Glomerular visceral epithelial cell (primary cell): ENCODE measurements at regions not wholly inside any gene's neighbourhood (a gene's known extent, or its start where the extent isn't known, plus 50 kb on each side); places are given as distances from the start of the nearest gene placed in this dataset.
"Not testable (repeated sequence)": the region's sequence is repeated elsewhere in the genome, so short reads cannot be mapped to it uniquely, and the experiment has no call there.

ENCODE experiments used
- DNase-seq: peaks from one replicate; pipeline ENCODE4 v3.0.0-alpha.2; 2016; ENCODE audit errors: extremely low spot score

DNA sequence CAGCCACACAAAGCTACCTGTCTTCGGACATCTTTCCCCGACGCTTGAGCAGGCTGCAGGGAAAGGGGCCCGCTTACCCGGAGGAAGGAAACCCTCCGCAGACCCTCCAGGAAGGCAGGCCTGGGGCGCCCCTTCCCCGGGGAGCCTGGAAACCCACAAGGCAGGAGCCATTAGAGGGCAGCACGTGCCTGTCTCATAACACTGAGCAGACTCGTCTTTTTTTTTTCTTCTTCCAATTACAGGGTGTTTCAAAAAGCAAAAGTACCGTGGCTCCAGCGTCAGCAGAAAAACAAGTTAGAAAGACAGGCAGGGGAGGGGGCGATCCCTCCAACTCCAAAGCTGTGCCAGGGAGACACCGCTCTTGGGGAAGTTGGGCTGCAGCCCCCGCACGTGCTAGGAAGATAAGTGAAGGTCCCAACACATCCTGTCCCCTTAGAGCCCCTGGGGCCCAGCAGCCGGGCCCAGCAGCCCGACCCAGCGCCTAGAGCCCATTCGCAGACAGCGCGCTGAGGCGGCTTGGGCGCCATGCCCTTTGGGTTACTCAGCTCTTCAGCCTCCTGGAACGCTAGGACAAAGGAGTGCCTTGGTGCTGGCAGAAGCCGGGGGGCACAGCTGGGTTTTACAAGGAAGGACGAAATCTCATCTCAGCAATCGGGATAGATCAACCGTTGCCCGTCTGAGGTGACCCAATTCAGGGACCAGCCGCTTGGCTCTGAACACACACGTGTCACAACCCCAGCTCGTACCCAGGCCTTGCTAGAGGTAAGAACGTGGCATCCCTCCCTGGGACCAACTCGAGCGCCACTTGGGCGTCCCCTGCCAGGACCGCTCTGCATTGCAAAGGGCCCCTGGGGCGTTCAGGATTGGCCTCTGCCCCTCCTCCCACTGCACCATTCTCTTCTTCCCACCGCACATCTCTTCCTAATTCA, 136.3 kb downstream of the LY86 start:
- peak; percentile 57 for DNase-seq

DNA sequence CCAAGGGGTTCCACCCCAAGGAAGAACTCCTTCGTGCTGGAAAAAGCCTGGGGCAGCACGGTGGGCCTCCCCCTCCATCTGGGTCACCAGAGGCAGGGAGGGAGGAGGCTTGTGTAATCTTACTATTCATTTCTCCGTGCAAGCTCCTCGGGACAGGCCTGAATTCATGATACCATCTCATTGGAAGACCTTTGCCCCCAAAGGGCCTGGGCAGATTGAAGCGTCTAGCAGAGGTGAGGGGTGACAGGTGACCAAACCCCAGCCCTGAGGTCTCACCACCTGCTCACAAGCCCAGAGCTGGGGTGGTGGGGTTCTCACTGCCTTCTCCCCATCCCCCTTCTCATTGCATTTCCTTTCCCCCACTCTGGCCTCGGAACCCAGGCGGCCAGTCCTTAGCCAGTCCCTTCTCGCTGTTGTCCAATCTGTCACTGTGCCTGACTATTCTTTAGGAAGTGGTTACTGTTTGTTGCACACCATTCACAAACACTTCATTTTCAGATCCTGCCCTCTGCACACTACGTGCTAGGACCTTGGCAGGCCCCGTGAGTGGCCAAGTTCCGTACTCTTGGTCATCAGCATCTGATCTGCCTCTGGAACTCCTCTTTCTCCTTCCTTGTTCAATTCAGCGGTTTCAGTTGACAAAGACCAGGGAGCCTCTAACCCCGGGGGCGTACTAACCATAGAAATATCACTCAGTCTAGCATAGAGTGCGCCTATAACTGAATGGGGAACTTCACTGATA, 137.1 kb downstream of the LY86 start:
- no peak for DNase-seq

DNA sequence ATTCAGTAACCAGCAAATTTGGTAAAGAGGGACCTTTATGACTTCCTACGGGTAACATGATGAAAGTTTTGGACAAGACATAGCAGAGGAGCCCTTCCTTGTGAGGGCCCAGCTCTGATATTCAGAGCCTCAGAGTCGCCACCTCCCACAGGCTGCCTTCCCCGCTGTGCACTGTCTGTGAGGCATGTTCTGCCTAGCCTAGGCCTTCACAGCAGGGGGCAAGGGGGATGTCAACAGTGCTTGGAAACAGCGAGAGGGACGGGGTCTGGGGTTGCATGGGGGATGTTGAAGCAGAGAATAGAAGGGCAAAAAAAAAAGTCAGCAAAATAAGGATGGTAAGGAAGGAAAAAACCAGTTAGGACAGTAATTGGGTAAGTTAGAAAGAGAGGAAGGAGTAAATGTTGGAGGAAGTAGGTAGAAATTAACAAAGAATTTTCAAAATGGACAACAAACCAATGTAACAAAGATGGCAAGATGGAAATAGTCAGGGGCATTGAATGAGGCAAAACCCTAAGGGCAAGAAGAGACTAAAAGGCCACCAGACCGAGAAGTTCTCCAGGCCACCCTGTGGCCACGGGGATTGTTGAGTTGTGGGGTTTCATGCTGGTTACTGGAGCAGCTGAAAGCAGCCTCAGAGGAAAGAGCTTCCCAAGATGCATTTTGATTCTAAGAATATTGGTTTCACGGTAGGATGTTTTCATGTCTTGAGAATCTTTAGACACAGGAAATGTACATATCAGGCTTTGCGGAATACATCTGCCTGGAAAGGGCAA, 139.8 kb downstream of the LY86 start:
- DNase-seq: no peak

DNA sequence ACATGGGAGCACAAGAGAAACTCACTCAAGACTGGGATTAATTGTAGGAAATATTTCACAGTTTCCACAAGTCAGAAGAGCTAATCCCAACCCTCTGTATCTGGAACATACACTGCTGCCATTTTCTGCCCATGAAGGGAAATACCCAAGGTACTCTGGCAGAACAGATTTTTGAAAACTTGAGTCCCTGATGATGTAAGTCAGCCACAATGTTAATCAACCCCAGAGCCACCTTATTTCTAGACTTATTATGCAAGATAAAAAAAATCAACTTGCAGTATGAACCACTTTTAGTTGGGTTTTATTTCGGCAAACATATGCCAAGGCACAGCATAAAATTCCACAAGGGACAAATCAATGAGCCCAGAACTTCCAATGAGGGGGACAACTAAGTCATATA, 141.5 kb downstream of the LY86 start:
- DNase-seq: no peak

DNA sequence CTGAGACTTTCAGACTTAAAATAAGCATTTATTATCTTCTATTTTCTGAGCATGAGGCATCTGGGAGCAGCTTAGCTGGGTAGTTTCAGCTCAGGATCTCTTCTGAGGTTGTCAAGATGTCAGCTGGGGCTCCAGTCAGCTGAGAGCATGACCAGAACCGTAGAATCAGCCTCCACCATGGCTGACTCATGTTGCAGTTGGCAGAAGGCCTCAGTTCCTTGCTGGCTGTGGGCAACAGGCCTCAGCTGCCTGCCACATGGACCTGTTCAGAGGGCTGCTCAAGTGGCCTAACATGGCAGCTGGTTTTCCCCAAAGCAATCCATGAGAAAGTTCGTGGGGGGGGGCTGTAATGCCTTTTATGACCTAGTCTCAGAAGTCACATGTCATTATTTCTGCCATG, 142.3 kb downstream of the LY86 start:
- DNase-seq: peak; percentile 73

DNA sequence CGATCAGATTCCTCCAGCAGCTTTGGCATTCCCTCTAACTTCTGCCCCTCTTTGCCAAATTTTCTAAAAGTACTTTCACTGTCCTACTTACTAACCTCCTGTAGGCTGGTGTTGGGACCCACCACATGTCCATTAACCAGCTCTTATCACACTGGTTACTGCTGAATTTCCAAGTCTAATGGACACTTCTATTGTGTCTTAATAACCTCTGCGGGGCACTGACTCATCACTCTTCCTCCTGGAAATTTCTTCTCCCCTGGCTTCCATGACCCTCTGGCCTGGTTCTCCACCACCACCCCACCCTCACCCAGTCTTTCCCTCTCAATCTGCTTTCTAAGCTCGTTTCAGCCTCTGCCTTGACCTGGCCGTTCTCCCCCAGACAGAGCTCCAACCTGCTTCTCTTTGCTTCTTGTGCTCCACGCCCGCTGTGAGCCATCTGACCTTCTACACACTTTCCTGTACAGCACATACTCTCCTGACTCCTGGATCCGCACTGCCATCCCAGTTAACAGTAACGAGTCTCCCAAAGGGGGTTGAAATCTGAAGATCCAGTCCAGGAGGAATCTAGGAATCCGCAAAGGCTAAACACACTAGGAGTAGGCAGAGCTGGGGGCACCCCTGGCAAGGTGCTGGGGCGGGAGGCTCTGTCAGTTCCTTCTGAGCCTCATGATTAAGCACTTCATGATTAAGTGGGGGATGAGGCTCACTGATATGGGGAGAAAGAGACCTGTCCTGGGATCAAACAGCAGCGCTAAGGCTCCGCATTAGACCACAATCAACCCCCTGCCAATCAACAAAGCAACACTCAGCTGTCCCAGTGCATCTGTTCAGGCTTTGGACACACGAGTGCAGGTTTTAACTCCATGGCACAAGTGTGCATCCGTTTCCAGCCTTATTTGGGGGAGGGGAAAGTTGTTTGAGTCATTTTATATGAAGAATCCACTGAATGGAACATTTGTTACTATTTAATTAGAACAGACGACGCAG, 146.3 kb downstream of the LY86 start:
- DNase-seq: no peak

DNA sequence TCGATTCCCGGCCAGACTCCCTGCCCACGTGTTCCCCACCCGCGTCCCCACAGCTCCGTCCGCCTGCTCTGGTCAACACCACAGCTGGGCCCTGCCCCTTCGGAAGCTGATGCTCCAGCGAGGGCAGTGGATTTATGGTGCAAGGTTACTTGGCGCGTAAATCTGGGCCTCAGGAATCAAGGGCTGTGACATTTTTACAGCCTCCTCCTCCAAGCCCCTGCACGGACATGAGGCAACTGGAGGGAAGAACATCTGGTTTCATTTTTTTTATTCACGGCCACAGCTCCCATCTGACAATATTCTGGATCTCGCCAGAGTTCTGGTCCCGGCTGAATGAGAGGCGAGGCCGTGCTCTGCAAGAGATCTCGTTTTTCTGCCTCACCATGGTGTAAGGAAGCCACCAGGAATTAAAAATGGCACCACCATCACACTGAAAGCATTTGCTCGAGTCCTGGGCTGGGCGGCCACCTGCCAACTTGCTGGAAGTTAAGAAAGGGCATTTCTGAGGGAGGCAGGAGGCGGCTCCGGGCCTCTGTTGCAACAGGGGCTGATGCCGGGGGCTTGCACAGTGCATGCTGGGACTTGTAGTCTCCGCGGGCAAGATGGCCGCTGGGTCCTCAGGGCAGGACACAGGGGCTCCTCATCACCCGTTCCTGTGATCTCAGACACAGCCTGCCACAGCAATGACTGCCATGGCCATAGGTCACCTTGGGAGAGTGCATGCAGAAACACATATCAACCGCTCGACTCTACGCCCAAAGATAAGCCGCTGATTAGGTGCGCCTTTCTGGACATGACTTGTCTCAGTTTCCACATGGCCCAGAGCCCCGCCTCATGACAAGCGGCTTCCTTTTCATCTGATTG, 148.5 kb downstream of the LY86 start:
- DNase-seq: no peak

DNA sequence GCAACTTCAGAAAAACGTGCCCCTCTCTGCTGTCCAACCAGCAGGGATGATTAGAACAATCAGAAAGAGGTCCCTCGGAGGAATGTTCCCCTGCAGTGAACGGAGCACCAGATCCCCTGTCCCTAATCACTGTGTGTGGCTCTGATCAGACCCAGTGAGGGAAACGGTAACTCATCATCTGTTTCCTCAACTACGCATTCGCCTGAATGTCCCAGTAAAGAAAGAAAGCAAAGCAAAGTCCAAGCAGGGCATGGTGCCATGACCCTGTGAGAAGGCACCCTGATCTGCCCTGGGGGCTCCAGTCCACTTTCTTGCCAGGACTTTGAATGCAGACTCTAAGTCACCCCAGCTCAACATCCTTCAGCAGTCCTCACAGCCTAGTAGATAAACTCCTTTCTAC, 149.2 kb downstream of the LY86 start:
- DNase-seq: no peak

DNA sequence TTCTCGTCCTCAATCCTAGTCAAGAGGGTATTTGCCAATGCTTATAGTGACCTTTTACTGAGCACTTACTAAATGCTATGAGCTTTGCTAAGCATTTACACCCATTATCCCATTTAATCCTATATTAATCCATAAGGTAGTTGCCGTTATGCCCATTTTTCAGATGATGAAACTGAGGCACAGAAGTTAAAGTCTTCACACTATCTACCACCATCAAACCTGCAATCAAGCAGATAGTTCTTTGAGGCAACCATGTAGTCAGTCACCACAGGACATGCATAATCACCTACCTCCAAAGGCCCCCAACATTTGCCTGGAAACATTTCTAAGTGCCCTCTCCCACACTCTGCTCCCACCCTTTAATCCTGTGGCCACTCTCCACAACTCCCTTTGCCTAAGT, 149.6 kb downstream of the LY86 start:
- DNase-seq: no peak

DNA sequence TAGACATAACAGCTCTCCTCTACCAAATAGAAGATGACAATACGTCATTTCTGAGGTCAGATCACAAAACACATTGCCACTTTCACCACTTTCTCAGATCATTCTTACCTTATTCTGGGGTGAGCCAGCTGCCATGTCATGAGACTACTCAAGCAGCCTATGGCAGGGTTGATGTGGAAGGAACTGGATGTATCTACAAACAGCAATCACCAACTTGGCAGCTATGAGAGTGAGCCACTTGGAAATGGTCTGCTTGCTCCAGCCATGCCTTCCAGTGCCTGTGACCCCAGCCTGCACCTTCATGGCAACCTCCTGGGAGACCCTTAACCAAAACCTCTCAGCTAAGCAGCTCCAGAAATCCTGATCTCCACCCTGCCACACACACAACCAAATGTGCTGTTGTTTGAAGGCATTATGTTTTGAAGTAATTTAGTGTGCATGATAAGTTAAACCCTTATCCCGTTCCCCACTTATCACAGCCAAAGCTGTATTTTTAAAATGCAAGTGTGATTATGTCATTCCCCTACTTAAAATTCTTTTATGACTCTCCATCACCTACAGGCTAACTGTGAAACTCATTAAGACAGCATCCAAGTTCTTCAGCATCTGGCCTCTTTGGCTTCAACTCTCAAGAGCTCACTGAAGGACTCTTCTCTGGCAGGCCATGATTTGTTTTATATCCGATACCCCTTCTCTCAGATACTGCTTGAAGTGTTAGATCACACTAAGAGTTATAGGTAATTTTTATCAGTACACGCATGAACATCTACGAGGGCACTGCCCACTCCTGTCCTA, 150.6 kb downstream of the LY86 start:
- DNase-seq: no peak

DNA sequence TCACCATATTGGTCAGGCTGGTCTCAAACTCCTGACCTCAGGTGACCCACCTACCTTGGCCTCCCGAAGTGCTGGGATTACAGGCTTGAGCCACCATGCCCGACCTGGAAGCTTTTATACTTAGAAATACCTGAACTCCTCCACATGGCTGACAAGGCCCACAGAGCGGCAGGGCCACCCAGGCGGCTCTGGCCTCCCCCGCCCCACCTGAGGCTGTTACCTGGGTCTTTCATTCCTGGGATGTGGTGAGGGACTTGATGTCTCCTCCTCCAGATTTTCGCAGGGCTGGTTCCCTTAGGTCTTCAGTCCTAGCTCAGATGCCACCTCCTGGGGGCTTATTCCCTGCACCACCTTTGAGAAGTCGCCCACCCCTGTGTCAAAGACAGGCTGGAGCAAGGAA, 152.1 kb downstream of the LY86 start:
- no peak for DNase-seq

DNA sequence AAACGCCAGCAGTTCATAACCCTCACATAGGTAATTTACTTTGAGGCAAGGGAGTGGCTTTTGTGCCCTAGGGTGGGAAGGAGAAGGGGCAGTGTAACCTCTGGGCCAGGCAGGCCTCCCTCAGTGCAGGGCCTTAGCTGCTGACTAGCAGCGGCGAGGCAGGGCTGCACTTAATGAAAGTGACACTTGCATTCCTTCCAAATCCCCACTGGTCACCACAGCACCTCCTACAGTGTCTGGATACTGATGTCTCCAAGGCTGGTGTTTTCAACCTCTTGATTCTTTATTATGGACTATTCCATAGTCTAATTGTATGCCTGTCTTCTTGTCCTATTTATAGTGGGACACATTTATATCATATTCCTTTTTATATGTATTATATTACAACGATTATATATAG, 152.7 kb downstream of the LY86 start:
- no peak for DNase-seq

DNA sequence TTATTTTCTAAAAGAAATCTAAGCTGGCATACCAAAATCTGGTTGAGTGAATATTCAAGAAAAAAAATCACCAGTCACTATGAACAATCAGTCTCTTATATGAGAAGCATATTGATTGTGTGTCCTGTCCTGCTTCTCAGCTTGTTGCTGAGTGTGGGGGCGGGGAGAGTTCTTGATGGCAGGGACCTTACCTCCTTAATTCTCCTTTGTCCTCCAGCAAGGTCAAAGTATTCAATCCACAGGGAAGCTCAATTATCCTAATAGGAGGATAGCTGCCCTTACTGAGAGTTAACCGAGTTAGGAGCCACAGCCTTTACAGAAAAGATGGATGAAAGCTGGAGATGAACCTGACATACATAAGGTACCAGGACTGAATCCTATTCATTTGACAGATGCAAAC, 154.0 kb downstream of the LY86 start:
- DNase-seq: no peak

DNA sequence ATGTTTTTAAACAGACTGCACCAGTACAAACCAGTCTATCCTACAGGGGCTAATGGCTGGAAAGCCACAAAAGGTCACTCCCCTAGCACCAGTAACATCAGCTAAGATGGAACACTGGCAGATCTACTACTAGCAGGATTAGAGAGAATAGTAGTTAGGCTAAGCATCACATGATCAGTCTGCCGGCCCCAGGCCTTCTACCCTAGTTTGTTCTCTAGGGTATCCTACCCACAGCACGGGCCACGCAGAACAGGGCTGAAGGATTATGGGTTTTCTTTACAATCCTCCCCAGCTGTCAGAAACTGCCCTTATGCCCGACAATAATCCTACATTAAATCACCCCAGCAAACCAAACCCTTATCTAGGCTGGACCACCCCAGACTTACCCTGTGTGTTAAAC, 156.0 kb downstream of the LY86 start:
- no peak for DNase-seq

DNA sequence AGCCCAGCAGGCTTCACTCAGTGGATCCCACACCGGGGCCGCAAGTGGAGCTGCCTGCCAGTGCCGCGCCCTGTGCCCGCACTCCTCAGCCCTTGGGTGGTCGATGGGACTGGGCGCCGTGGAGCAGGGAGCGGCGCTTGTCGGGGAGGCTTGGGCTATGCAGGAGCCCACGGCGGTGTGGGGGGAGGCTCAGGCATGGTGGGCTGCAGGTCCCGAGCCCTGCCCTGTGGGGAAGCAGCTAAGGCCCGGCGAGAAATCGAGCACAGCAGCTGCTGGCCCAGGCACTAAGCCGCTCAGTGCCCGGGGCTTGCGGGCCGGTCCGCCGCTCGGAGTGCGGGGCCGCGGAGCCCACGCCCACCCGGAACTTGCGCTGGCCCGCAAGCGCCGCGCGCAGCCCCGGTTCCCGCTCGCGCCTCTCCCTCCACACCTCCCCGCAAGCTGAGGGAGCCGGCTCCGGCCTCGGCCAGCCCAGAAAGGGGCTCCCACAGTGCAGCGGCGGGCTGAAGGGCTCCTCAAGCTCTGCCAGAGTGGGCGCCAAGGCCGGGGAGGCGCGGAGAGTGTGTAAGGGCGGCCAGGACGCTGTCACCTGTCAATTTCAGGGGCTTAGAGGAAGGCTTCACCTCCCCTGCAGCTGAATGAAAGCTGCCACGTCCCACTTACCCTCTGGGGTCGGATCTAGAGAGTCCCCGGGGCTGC, 157.3 kb downstream of the LY86 start:
- not testable (repeated sequence) for DNase-seq

DNA sequence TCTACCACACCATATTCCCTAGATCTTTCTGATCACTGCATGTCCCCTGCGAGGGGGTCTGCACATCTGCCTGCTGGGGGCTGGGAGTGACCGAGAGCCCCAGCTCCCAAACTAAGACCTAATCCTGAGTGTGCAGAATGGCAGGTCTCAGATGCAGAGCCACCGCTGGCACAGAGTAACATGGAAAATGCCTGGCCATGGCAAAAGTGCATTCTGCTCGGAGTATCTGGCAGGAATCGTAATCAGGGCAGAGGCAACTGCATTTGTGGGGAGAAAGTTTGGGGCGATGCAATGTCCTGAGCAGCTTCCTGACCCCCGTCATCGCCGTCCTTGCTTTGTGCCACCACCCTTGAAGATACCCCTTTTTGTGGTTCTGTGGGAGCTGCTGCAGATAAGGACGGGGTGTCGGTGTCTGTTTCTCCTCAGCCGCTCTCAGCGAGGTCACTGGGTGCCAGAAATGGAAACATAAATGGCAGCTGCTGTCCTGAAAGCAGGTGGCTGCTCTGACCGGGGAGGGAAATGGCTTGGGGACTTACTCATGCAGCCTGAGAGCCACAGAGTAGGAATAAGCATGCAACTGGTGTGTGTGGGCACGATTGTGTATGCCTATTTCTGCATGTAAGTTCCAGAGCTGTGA, 157.9 kb downstream of the LY86 start:
- DNase-seq: no peak

DNA sequence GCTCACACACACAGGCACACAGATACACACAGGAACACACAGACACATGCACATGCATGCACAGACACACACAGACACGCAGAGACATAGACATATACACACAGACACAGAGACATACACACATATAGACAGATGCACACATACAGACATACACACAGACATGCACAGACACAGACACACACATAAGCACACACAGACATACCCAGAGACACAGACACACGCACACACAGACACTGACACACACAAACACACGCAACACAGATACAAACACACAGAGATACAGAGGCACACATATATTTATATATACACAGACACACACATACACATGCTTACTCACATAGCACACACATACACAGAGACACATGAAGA, 158.4 kb downstream of the LY86 start:
- no peak for DNase-seq

DNA sequence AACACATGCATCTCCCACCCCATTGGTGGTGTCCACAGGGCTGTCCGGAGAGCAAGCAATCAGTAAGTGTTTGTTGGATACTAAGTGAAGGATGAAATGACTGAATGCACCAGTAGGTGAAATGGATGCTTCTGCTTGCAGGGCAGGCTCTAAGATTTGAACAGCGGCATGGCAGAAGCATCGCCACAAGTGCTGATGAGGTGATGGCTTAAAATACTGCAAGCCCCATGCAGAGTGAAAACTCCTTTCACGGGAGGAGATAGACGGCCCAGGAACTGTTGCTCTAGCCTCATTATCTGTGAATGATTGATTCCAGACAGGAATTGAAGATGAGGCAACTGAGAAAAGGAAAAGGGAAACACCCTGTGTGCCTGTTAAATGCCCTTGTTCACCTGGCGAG, 158.9 kb downstream of the LY86 start:
- DNase-seq: no peak
